ENCODE measurements at regions not wholly inside any gene's neighbourhood (a gene's known extent, or its start where the extent isn't known, plus 50 kb on each side); places are given as distances from the start of the nearest gene placed in this dataset.

DNA sequence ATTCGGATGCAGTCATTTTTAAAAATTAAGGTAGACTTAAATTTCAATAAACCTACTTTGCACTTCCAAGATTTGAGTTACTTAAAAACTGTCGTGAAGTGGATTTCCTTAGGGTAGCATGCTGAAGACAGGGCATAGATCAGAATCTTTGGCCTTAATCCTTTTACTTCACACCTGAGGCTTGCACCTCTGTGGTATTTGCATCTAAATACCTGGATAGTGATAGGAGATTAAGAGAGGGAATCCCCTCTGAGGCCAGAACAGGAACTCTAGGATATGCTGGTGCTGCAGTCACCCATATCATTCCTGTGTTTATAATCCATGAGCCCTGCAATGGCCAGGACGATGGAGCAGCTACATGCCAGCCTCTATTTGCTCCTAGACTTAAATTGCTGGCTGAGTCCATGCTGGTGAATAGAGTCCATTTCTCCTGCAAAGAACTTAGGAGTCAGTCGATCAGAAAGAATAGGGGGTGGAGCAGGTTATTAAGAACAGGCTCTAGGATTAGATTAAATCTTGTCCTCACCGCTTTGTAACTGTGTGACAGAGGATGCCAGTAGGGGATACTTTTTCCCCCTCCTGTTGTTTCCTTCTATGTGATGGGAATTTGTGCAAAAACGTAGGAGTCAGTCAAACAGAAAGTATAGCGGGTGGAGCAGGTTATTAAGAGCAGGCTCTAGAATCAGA, 333.6 kb downstream of the DUSP10 start:
- H2AFZ ChIP-seq (ENCODE audit: control insufficient read depth, low read depth, low read length): no peak overlapping the region
- no peaks in the 10 kb centered on the region for H3K4me1 ChIP-seq (ENCODE audit: control insufficient read depth, insufficient read depth, low read length)
- H3K27ac ChIP-seq (ENCODE audit: control insufficient read depth, insufficient read depth): no peak overlapping the region
- no peak overlapping the region for H3K4me2 ChIP-seq (ENCODE audit: control insufficient read depth, insufficient read depth)
- no peaks in the 10 kb centered on the region for H3K79me2 ChIP-seq (ENCODE audit: control insufficient read depth, insufficient read depth, low read length)
- ATAC-seq: no peak
- RAD21 ChIA-PET (ENCODE audit: unreplicated experiment): no interaction called here
- POLR2A ChIA-PET: no interaction called here
- TF ChIP-seq RUNX3 (IDR thresholded peaks at IDR 0.05; ENCODE audit: low read length) (no peak), BCL11A (IDR thresholded peaks at IDR 0.05; ENCODE audit: low read depth, low read length) (no peak), HDAC6 (IDR thresholded peaks at IDR 0.05; ENCODE audit: unreplicated experiment) (no peak), CBFB (IDR thresholded peaks at IDR 0.05; ENCODE audit: low read depth) (no peak), NFIC (IDR thresholded peaks at IDR 0.05; ENCODE audit: low read depth, low read length) (no peak), CHD1 (IDR thresholded peaks at IDR 0.05; ENCODE audit: low read depth, low read length) (no peak)
- FAIRE-seq: no peak
- CTCF ChIA-PET: no interaction called here
- SMC1A ChIA-PET (ENCODE audit: uncharacterized antibody, unreplicated experiment): no interaction called here
- intact Hi-C loops (cut with micrococcal nuclease; ENCODE audit: unreplicated experiment): no loop called here
- H3K4me3 ChIP-seq: no peak overlapping the region
- 21% methylated on average over 7 of the region's 7 CpGs for WGBS (ENCODE audit: insufficient coverage, insufficient replicate concordance, low lambda C conversion rate, missing lambda C conversion rate)
- DNase-seq (ENCODE audit: low read depth, low spot score): no peak
- no TSS peak for BruUV-seq (replicated peaks)
- H3K9ac ChIP-seq (ENCODE audit: control insufficient read depth, insufficient read depth, low read length): no peak overlapping the region
- in situ Hi-C loops (cut with MboI): no loop called here
- H3K9me3 ChIP-seq (replicated peaks; ENCODE audit: control insufficient read depth, insufficient read depth, low read length): no peaks in the 10 kb centered on the region
- H3K36me3 ChIP-seq (ENCODE audit: control insufficient read depth in 2 of 2, insufficient read depth in 2 of 2, low read length in 1 of 2): no peaks in the 10 kb centered on the region
- no peaks in the 10 kb centered on the region for H4K20me1 ChIP-seq (ENCODE audit: control insufficient read depth, insufficient read depth)
- H3K27me3 ChIP-seq (replicated peaks in 1 of 2; ENCODE audit: control insufficient read depth in 2 of 2, insufficient read depth in 2 of 2, low read length in 1 of 2): no peaks in the 10 kb centered on the region

- RAD21 ChIA-PET (ENCODE audit: unreplicated experiment): no interaction called here
- no peak overlapping the region for H3K9ac ChIP-seq (ENCODE audit: control insufficient read depth, insufficient read depth, low read length)
- H3K4me2 ChIP-seq (ENCODE audit: control insufficient read depth, insufficient read depth): no peak overlapping the region
- no TSS peak for BruUV-seq (replicated peaks)
- no peak overlapping the region for H2AFZ ChIP-seq (ENCODE audit: control insufficient read depth, low read depth, low read length)
- FAIRE-seq (no peak), ATAC-seq (no peak), DNase-seq (ENCODE audit: low read depth, low spot score) (no peak)
- H3K4me1 ChIP-seq (ENCODE audit: control insufficient read depth, insufficient read depth, low read length): no peaks in the 10 kb centered on the region
- no peaks in the 10 kb centered on the region for H4K20me1 ChIP-seq (ENCODE audit: control insufficient read depth, insufficient read depth)
- POLR2A ChIA-PET: no interaction called here
- 19% methylated on average over 3 of the region's 3 CpGs for WGBS (ENCODE audit: insufficient coverage, insufficient replicate concordance, low lambda C conversion rate, missing lambda C conversion rate)
- CTCF ChIA-PET: interaction anchor here (1.1 to 1.2 kb wide), 2 partner anchors 24 to 25 kb away, joined by 3 to 4 read pairs; no protein-coding TSS in a partner anchor
- in situ Hi-C loops (cut with MboI) (no loop called here), intact Hi-C loops (cut with micrococcal nuclease; ENCODE audit: unreplicated experiment) (no loop called here)
- SMC1A ChIA-PET (ENCODE audit: uncharacterized antibody, unreplicated experiment): interaction anchor here (0.8 kb wide), 1 partner anchor 9 kb away, joined by 3 read pairs; no protein-coding TSS in a partner anchor
- H3K36me3 ChIP-seq (ENCODE audit: control insufficient read depth in 2 of 2, insufficient read depth in 2 of 2, low read length in 1 of 2): no peaks in the 10 kb centered on the region
- H3K4me3 ChIP-seq: no peak overlapping the region
- no peaks in the 10 kb centered on the region for H3K27me3 ChIP-seq (replicated peaks in 1 of 2; ENCODE audit: control insufficient read depth in 2 of 2, insufficient read depth in 2 of 2, low read length in 1 of 2)
- no peaks in the 10 kb centered on the region for H3K79me2 ChIP-seq (ENCODE audit: control insufficient read depth, insufficient read depth, low read length)
- H3K9me3 ChIP-seq (replicated peaks; ENCODE audit: control insufficient read depth, insufficient read depth, low read length): no peaks in the 10 kb centered on the region
- no peak overlapping the region for H3K27ac ChIP-seq (ENCODE audit: control insufficient read depth, insufficient read depth)
- TF ChIP-seq ZBED1 (IDR thresholded peaks at IDR 0.05; ENCODE audit: borderline replicate concordance) (no peak), ZNF24 (IDR thresholded peaks at IDR 0.05) (no peak), MEF2B (IDR thresholded peaks at IDR 0.05; ENCODE audit: partially characterized antibody, poor library complexity, severe bottlenecking) (no peak), SRF (IDR thresholded peaks at IDR 0.05; ENCODE audit: low read depth in 2 of 2, low read length in 2 of 2) (no peak), NR2C1 (IDR thresholded peaks at IDR 0.05) (no peak), TARDBP (IDR thresholded peaks at IDR 0.05; ENCODE audit: borderline replicate concordance) (no peak), PAX5 (IDR thresholded peaks at IDR 0.05; ENCODE audit: borderline replicate concordance, low read depth, low read length) (no peak), POLR2AphosphoS5 (IDR thresholded peaks at IDR 0.05; ENCODE audit: low read length) (no peak), CHD2 (IDR thresholded peaks at IDR 0.05; ENCODE audit: borderline replicate concordance, low read depth, low read length) (no peak), ESRRA (IDR thresholded peaks at IDR 0.05; ENCODE audit: low read length) (no peak), ZZZ3 (IDR thresholded peaks at IDR 0.05; ENCODE audit: control insufficient read depth, insufficient read length, low read depth) (no peak), SREBF2 (IDR thresholded peaks at IDR 0.05; ENCODE audit: low read length) (no peak), DPF2 (IDR thresholded peaks at IDR 0.05) (no peak), NRF1 (conservative IDR thresholded peaks at IDR 0.05; ENCODE audit: low read depth, low read length) (no peak), BHLHE40 (IDR thresholded peaks at IDR 0.05; ENCODE audit: borderline replicate concordance in 1 of 2, low read depth in 2 of 2, low read length in 1 of 2) (no peak)
- TF ChIP-seq, protein P1, sequence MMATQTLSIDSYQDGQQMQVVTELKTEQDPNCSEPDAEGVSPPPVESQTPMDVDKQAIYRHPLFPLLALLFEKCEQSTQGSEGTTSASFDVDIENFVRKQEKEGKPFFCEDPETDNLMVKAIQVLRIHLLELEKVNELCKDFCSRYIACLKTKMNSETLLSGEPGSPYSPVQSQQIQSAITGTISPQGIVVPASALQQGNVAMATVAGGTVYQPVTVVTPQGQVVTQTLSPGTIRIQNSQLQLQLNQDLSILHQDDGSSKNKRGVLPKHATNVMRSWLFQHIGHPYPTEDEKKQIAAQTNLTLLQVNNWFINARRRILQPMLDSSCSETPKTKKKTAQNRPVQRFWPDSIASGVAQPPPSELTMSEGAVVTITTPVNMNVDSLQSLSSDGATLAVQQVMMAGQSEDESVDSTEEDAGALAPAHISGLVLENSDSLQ (IDR thresholded peaks at IDR 0.05): no peak
These were observed 330.6 kb downstream of the DUSP10 start for GRCh38 chr1:221411283-221411682.
